K562 (cell line): ENCODE measurements at regions not wholly inside any gene's neighbourhood (a gene's known extent, or its start where the extent isn't known, plus 50 kb on each side); places are given as distances from the start of the nearest gene placed in this dataset.

Experiments
- ATAC-seq: fragments of 200-7000 bp; cut with Tn5 transposase; 3 replicates; pipeline ENCODE4 v1.9.1; 2020; ENCODE audit warnings: moderate library complexity
- BruUV-seq: library from RNA; stranded (reverse); fragments of 400-500 nt; replicated peaks from 2 replicates; lab custom pipeline; 2021; lab: Mats Ljungman, UMichigan
- CTCF ChIA-PET: fragments of 300-600 bp; formaldehyde crosslinking; extraction: SDS; loops from one replicate; lab custom pipeline; 2021; ENCODE audit warnings: low intra/inter-chr PET ratio; lab: Yijun Ruan, JAX
- POLR2A ChIA-PET: fragments of 300-600, 350-650 bp; sonication (Branson Sonifier 250); formaldehyde crosslinking; extraction: SDS; loops from one replicate; lab custom pipeline; 2021; ENCODE audit warnings: antibody characterized with exemption, inconsistent platforms; lab: Yijun Ruan, JAX
- DNase-seq, 4 experiments: peaks; one replicate each; pipeline versions ENCODE4 v3.0.0 to v3.0.0-alpha.2; 2011 to 2018; ENCODE audit warnings: low spot score in 3 of 4, mixed read lengths in 3 of 4; ENCODE audit errors: extremely low read depth in 1 of 4
- FAIRE-seq: peaks from 2 replicates; lab custom pipeline; 2011; peaks lifted over from hg19 to GRCh38; lab: Jason Lieb, UNC
- H2AFZ ChIP-seq: 2 replicates; pipeline ENCODE4 v1.6.0; 2011; ENCODE audit warnings: low read depth, low read length, control low read depth, inconsistent platforms
- H3K27ac ChIP-seq: fragments of 200-600 bp; 3 replicates; pipeline ENCODE4 v1.8.0; 2011; ENCODE audit warnings: low read depth, mild to moderate bottlenecking, control low read depth, inconsistent platforms, low read length, moderate library complexity, mixed read lengths; ENCODE audit errors: extremely low read depth
- H3K27me3 ChIP-seq, 2 experiments: fragments of 300-600 bp in 1 of 2; 2 replicates in 1 of 2; 3 replicates in 1 of 2; pipeline versions ENCODE4 v1.6.0 to v1.8.0; 2011; ENCODE audit warnings: inconsistent platforms in 2 of 2, low read length in 2 of 2, mild to moderate bottlenecking in 1 of 2, mixed read lengths in 1 of 2, moderate library complexity in 1 of 2; ENCODE audit not compliant: control insufficient read depth in 2 of 2, insufficient read depth in 2 of 2
- H3K36me3 ChIP-seq: fragments of 300-600 bp; 3 replicates; pipeline ENCODE4 v1.8.0; 2011; ENCODE audit warnings: mild to moderate bottlenecking, low read length, inconsistent platforms; ENCODE audit not compliant: control insufficient read depth, insufficient read depth
- H3K4me1 ChIP-seq, 2 experiments: fragments of 200-600 bp in 1 of 2; replicated peaks in 1 of 2; 2 replicates in 1 of 2; 3 replicates in 1 of 2; pipeline versions ENCODE4 v1.5.1 to v1.8.0; 2011; ENCODE audit warnings: inconsistent platforms in 2 of 2, low read length in 2 of 2, mild to moderate bottlenecking in 1 of 2, mixed read lengths in 1 of 2, moderate library complexity in 1 of 2; ENCODE audit not compliant: control insufficient read depth in 2 of 2, insufficient read depth in 2 of 2
- H3K4me2 ChIP-seq: 2 replicates; pipeline ENCODE4 v1.6.1; 2011; ENCODE audit warnings: low read length, control low read depth, inconsistent platforms, mixed read lengths; ENCODE audit not compliant: insufficient read depth
- H3K4me3 ChIP-seq: fragments of 200-600 bp; sonication (generic), shearing (Covaris generic); 2 replicates; pipeline ENCODE4 v1.5.1; 2016; ENCODE audit warnings: control low read depth, inconsistent platforms
- H3K79me2 ChIP-seq: fragments of 200-600 bp; 3 replicates; pipeline ENCODE4 v1.8.0; 2011; ENCODE audit warnings: low read length, inconsistent platforms; ENCODE audit not compliant: control insufficient read depth, insufficient read depth
- H3K9ac ChIP-seq, 2 experiments: 2 replicates each; pipeline versions ENCODE4 v1.6.0 to v1.6.1; 2011; ENCODE audit warnings: low read depth in 2 of 2, low read length in 2 of 2, control low read depth in 1 of 2, inconsistent platforms in 1 of 2, mild to moderate bottlenecking in 1 of 2, mixed read lengths in 1 of 2; ENCODE audit not compliant: insufficient read depth in 1 of 2
- H3K9me1 ChIP-seq: one replicate; pipeline ENCODE4 v1.6.0; 2011; ENCODE audit warnings: inconsistent platforms, mild to moderate bottlenecking, low read length, moderate library complexity; ENCODE audit not compliant: control insufficient read depth, insufficient read depth
- H3K9me3 ChIP-seq: replicated peaks from 2 replicates; pipeline ENCODE4 v1.5.1; 2011; ENCODE audit warnings: low read depth, low read length, inconsistent platforms; ENCODE audit not compliant: control insufficient read depth, insufficient read depth
- H4K20me1 ChIP-seq: replicated peaks from 2 replicates; pipeline ENCODE4 v1.6.1; 2011; ENCODE audit warnings: low read length, inconsistent platforms, mixed read lengths; ENCODE audit not compliant: control insufficient read depth, insufficient read depth
- BRCA1 ChIP-seq, 2 experiments: fragments of 450-650 bp in 1 of 2; sonication (generic) in 1 of 2; formaldehyde crosslinking in 1 of 2; IDR thresholded peaks; 2 replicates each; pipeline versions ENCODE4 v1.5.0 to v1.6.1; 2017 to 2020; ENCODE audit warnings: mild to moderate bottlenecking in 1 of 2, missing genetic modification reagents in 1 of 2
- CAMTA2 ChIP-seq: fragments of 250-450 bp; sonication (Bioruptor Pico); conservative IDR thresholded peaks from 2 replicates; pipeline ENCODE4 v1.5.1; 2022
- CHD1 ChIP-seq: fragments of 200-600 bp; sonication (generic); IDR thresholded peaks from one replicate; pipeline ENCODE4 v1.6.1; 2012; ENCODE audit warnings: mild to moderate bottlenecking, moderate library complexity, low read length, inconsistent platforms
- EHMT2 ChIP-seq: fragments of 450-650 bp; IDR thresholded peaks from 2 replicates; pipeline ENCODE4 v1.6.1; 2018; ENCODE audit warnings: antibody characterized with exemption
- ETS1 ChIP-seq: conservative IDR thresholded peaks from 2 replicates; pipeline ENCODE4 v1.6.1; 2011; ENCODE audit warnings: low read depth, mild to moderate bottlenecking, low read length; ENCODE audit not compliant: control insufficient read depth
- ETV6 ChIP-seq, 3 experiments: fragments of 150-350 bp in 1 of 3; sonication (generic) in 1 of 3; formaldehyde crosslinking in 1 of 3; IDR thresholded peaks; 2 replicates each; pipeline versions ENCODE4 v1.6.1 to v1.8.0; 2014 to 2022; ENCODE audit warnings: borderline replicate concordance in 2 of 3, low read depth in 2 of 3, antibody characterized with exemption in 1 of 3, low read length in 1 of 3, mild to moderate bottlenecking in 1 of 3, missing genetic modification reagents in 1 of 3
- GATAD2B ChIP-seq: fragments of 450-650 bp; IDR thresholded peaks from 2 replicates; pipeline ENCODE4 v1.6.1; 2017; ENCODE audit warnings: mild to moderate bottlenecking, borderline replicate concordance
- NCOA4 ChIP-seq: fragments of 450-650 bp; IDR thresholded peaks from 2 replicates; pipeline ENCODE4 v1.6.1; 2018; ENCODE audit warnings: mild to moderate bottlenecking; ENCODE audit not compliant: partially characterized antibody
- NELFE ChIP-seq: IDR thresholded peaks from 2 replicates; pipeline ENCODE4 v1.6.1; 2011; ENCODE audit warnings: mild to moderate bottlenecking; ENCODE audit not compliant: insufficient read depth, insufficient read length
- POLR2B ChIP-seq: fragments of 450-650 bp; IDR thresholded peaks from 2 replicates; pipeline ENCODE4 v1.6.1; 2018; ENCODE audit warnings: low read depth; ENCODE audit not compliant: partially characterized antibody
- PTRF ChIP-seq: fragments of 450-650 bp; IDR thresholded peaks from 2 replicates; pipeline ENCODE4 v1.6.1; 2016; ENCODE audit warnings: mild to moderate bottlenecking, missing genetic modification characterization, missing compliant biosample characterization
- SLC30A9 ChIP-seq: fragments of 250-450 bp; sonication (Bioruptor Pico); IDR thresholded peaks from 2 replicates; pipeline ENCODE4 v1.8.0; 2022; ENCODE audit warnings: mild to moderate bottlenecking, moderate library complexity
- STAT5B ChIP-seq: fragments of 250-450 bp; sonication (Bioruptor Pico); IDR thresholded peaks from 2 replicates; pipeline ENCODE4 v1.8.0; 2021; ENCODE audit warnings: mild to moderate bottlenecking, inconsistent platforms
- TBL1XR1 ChIP-seq, 2 experiments: IDR thresholded peaks; 2 replicates each; pipeline ENCODE4 v1.6.1; 2012; ENCODE audit warnings: improper control_type of control experiment in 2 of 2, low read length in 2 of 2, mild to moderate bottlenecking in 1 of 2
- TCFL5 ChIP-seq: fragments of 250-450 bp; sonication (Bioruptor Pico); conservative IDR thresholded peaks from 2 replicates; pipeline ENCODE4 v1.6.1; 2021; ENCODE audit warnings: mild to moderate bottlenecking, moderate library complexity, matching md5 sums
- TRIM24 ChIP-seq, 2 experiments: fragments of 450-650 bp; IDR thresholded peaks; 2 replicates each; pipeline ENCODE4 v1.6.1; 2016
- TSC22D4 ChIP-seq: fragments of 450-650 bp; IDR thresholded peaks from 2 replicates; pipeline ENCODE4 v1.6.1; 2016; ENCODE audit warnings: missing genetic modification characterization, missing biosample characterization, control low read depth
- YBX1 ChIP-seq: fragments of 450-650 bp; IDR thresholded peaks from 2 replicates; pipeline ENCODE4 v1.7.1; 2016; ENCODE audit warnings: mild to moderate bottlenecking
- ZFP30 ChIP-seq: fragments of 250-450 bp; sonication (Bioruptor Pico); IDR thresholded peaks from 2 replicates; pipeline ENCODE4 v1.8.0; 2022; ENCODE audit warnings: moderate library complexity, mild to moderate bottlenecking, inconsistent platforms, borderline replicate concordance
- ZNF668 ChIP-seq: fragments of 250-450 bp; sonication (Bioruptor Pico); IDR thresholded peaks from 2 replicates; pipeline ENCODE4 v1.8.0; 2022; ENCODE audit warnings: mild to moderate bottlenecking, inconsistent platforms
- WGBS: fragments of 100-300 bp; shearing (Covaris generic); methylation state at CpG from one replicate; pipeline ENCODE4 v1.1.6; 2016; ENCODE audit warnings: low coverage, mixed read lengths; ENCODE audit not compliant: insufficient coverage; ENCODE audit errors: missing lambda C conversion rate; 5-methylcytosine and 5-hydroxymethylcytosine counted together
- in situ Hi-C: fragments of 300-500 bp; cut with MboI; formaldehyde crosslinking; loops from 4 replicates; pipeline ENCODE4 v1.15.0; 2018; ENCODE audit warnings: inconsistent platforms, mixed read lengths
- intact Hi-C: fragments of 100-400 bp; cut with micrococcal nuclease; formaldehyde crosslinking; loops from 2 replicates; pipeline ENCODE4 v1.14.2; 2022
- TF ChIP-seq, protein P1 (sequence below), 2 experiments: IDR thresholded peaks; 2 replicates each; pipeline ENCODE4 v1.6.1; 2012; ENCODE audit warnings: improper control_type of control experiment in 2 of 2, low read depth in 2 of 2, low read length in 2 of 2, borderline replicate concordance in 1 of 2

GRCh38 chr5:143947313-143947712 is 135.4 kb downstream of the HMHB1 start (continued):
- TF ChIP-seq ETV6 (IDR thresholded peaks at IDR 0.05; ENCODE audit: borderline replicate concordance in 1 of 2, low read depth in 2 of 2, low read length in 1 of 2) (no peak), ETV6 (CRISPR knock-in tag; IDR thresholded peaks at IDR 0.05; ENCODE audit: borderline replicate concordance) (no peak), ZNF668 (CRISPR knock-in tag) (no peak), ETS1 (no peak)
- TF ChIP-seq, protein P1, sequence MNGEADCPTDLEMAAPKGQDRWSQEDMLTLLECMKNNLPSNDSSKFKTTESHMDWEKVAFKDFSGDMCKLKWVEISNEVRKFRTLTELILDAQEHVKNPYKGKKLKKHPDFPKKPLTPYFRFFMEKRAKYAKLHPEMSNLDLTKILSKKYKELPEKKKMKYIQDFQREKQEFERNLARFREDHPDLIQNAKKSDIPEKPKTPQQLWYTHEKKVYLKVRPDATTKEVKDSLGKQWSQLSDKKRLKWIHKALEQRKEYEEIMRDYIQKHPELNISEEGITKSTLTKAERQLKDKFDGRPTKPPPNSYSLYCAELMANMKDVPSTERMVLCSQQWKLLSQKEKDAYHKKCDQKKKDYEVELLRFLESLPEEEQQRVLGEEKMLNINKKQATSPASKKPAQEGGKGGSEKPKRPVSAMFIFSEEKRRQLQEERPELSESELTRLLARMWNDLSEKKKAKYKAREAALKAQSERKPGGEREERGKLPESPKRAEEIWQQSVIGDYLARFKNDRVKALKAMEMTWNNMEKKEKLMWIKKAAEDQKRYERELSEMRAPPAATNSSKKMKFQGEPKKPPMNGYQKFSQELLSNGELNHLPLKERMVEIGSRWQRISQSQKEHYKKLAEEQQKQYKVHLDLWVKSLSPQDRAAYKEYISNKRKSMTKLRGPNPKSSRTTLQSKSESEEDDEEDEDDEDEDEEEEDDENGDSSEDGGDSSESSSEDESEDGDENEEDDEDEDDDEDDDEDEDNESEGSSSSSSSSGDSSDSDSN (IDR thresholded peaks at IDR 0.05; ENCODE audit: borderline replicate concordance in 1 of 2, low read depth in 2 of 2, low read length in 2 of 2): no peak

- WGBS: 0% methylated on average over 2 of the region's 2 CpGs
- in situ Hi-C loops: no loop called here
These were observed 140.8 kb downstream of the HMHB1 start for GRCh38 chr5:143952809-143953208.

More at GRCh38 chr5:143952809-143953208, 140.8 kb downstream of the HMHB1 start:
- Histone ChIP-seq H3K4me3 (no peak overlapping the region), H3K4me2 (no peak overlapping the region), H2AFZ (no peak overlapping the region), H3K9me3 (no peaks in the 10 kb centered on the region), H3K9me1 (no peaks in the 10 kb centered on the region), H3K36me3 (no peaks in the 10 kb centered on the region), H3K27me3 (no peaks in the 10 kb centered on the region), H4K20me1 (no peaks in the 10 kb centered on the region), H3K4me1 (no peaks in the 10 kb centered on the region), H3K9ac (no peak overlapping the region), H3K79me2 (no peaks in the 10 kb centered on the region), H3K27ac (no peak overlapping the region)
- no TSS peak for BruUV-seq
- POLR2A ChIA-PET: no interaction called here
- intact Hi-C loops: no loop called here
- CTCF ChIA-PET: no interaction called here
- TF ChIP-seq TSC22D4 (no peak), POLR2B (no peak), CHD1 (no peak), ZFP30 (CRISPR knock-in tag) (no peak), NCOA4 (no peak), TBL1XR1 (IDR thresholded peaks at IDR 0.05; ENCODE audit: low read length in 2 of 2) (no peak), EHMT2 (no peak), YBX1 (no peak), TRIM24 (IDR thresholded peaks at IDR 0.05) (no peak), CAMTA2 (CRISPR knock-in tag) (no peak), TCFL5 (CRISPR knock-in tag) (no peak), NELFE (no peak), PTRF (tag) (no peak), SLC30A9 (CRISPR knock-in tag) (no peak), BRCA1 (IDR thresholded peaks at IDR 0.05) (no peak), BRCA1 (CRISPR knock-in tag; IDR thresholded peaks at IDR 0.05) (no peak), GATAD2B (no peak), STAT5B (CRISPR knock-in tag) (no peak)
- no peak for FAIRE-seq
- no peak for DNase-seq
- no peak for ATAC-seq
